HG02642 (cell line): ENCODE measurements at regions not wholly inside any gene's neighbourhood (a gene's known extent, or its start where the extent isn't known, plus 50 kb on each side); places are given as distances from the start of the nearest gene placed in this dataset.
"Not testable (repeated sequence)": the region's sequence is repeated elsewhere in the genome, so short reads cannot be mapped to it uniquely, and the experiment has no call there.

Experiments
- ATAC-seq: cut with Tn5 transposase; IDR thresholded peaks from one replicate; pipeline ENCODE4 v1.9.1; 2021; ENCODE audit warnings: mild to moderate bottlenecking; ENCODE audit not compliant: unreplicated experiment, poor library complexity

GRCh38 chr9:2277133-2277532 is 262.0 kb downstream of the SMARCA2 start:
- not testable (repeated sequence) for ATAC-seq

- not testable (repeated sequence) for ATAC-seq
Measured at GRCh38 chr9:2277644-2278043, 262.5 kb downstream of the SMARCA2 start.

GRCh38 chr9:2279138-2279537 is 264.0 kb downstream of the SMARCA2 start:
- ATAC-seq: not testable (repeated sequence)

GRCh38 chr9:2281031-2281802 is 266.1 kb downstream of the SMARCA2 start:
- ATAC-seq: no peak

GRCh38 chr9:2281803-2282185 is 266.6 kb downstream of the SMARCA2 start:
- ATAC-seq: no peak

- ATAC-seq: no peak
Measured at GRCh38 chr9:2284770-2285169, 269.6 kb downstream of the SMARCA2 start.

- ATAC-seq: no peak
Measured at GRCh38 chr9:2285416-2286332, 270.5 kb downstream of the SMARCA2 start.

- no peak for ATAC-seq
Measured at GRCh38 chr9:2286333-2286705, 271.2 kb downstream of the SMARCA2 start.

- no peak for ATAC-seq
Measured at GRCh38 chr9:2286825-2287455, 271.8 kb downstream of the SMARCA2 start.

GRCh38 chr9:2288309-2288708 is 273.2 kb downstream of the SMARCA2 start:
- no peak for ATAC-seq

- no peak for ATAC-seq
Measured at GRCh38 chr9:2289263-2289662, 274.1 kb downstream of the SMARCA2 start.

GRCh38 chr9:2290382-2290781 is 275.2 kb downstream of the SMARCA2 start:
- ATAC-seq: no peak

- no peak for ATAC-seq
Measured at GRCh38 chr9:2291980-2292704, 277.0 kb downstream of the SMARCA2 start.

GRCh38 chr9:2292733-2293132 is 277.6 kb downstream of the SMARCA2 start:
- no peak for ATAC-seq

- no peak for ATAC-seq
Measured at GRCh38 chr9:2297771-2298170, 282.6 kb downstream of the SMARCA2 start.

- ATAC-seq: no peak
Measured at GRCh38 chr9:2298217-2298616, 283.1 kb downstream of the SMARCA2 start.

GRCh38 chr9:2299156-2299842 is 284.2 kb downstream of the SMARCA2 start:
- no peak for ATAC-seq

GRCh38 chr9:2299843-2300205 is 284.7 kb downstream of the SMARCA2 start:
- no peak for ATAC-seq

GRCh38 chr9:2300325-2300724 is 285.2 kb downstream of the SMARCA2 start:
- ATAC-seq: no peak

GRCh38 chr9:2302606-2303005 is 287.5 kb downstream of the SMARCA2 start:
- no peak for ATAC-seq
